ENCODE measurements at regions not wholly inside any gene's neighbourhood (a gene's known extent, or its start where the extent isn't known, plus 50 kb on each side); places are given as distances from the start of the nearest gene placed in this dataset.
"Not testable (repeated sequence)": the region's sequence is repeated elsewhere in the genome, so short reads cannot be mapped to it uniquely, and the experiment has no call there.

- in situ Hi-C loops (cut with MboI; ENCODE audit: low sequenced_read_pairs) = no loop called here
These were observed 1358.5 kb upstream of the CITED2 start for GRCh38 chr6:140732991-140733390.

DNA sequence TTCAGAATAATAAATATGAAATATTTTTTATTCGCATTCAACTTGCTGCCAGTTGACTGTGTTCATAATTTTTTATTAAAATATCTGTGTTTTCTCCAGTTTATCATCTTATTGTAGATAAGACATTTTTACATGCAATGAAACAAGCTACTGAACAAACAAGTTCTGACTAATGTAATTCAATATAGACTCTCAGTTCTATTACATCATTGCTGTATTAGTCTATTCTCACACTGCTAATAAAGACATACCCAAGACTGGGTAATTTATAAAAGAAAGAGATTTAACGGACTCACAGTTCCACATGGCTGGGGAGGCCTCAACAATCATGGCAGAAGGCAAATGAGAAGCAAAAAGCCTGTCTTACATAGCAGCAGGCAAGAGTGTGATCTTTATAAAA is 1357.7 kb upstream of the CITED2 start:
- in situ Hi-C loops (cut with MboI; ENCODE audit: low sequenced_read_pairs) = no loop called here

DNA sequence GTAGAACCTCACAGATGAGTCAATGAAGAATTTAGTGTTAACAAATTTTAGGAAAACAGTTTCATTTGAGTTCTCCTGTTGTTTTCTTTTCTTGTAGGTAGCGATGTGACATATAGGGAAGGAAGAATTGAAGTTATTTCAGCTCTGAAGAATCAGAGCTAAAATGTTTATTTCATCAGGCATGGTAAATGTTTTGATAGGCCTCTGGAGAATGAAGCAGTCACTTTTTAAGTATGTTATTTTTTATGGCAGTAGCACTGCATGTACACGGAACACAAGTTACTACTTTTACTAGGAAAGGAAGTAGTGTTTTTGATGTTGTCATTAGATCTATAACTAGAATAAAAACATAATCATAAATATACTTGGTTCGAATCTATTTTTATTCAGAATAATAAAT is 1357.3 kb upstream of the CITED2 start:
- in situ Hi-C loops (cut with MboI; ENCODE audit: low sequenced_read_pairs) = no loop called here

GRCh38 chr6:140729521-140729920 is 1355.1 kb upstream of the CITED2 start:
- in situ Hi-C loops (cut with MboI; ENCODE audit: low sequenced_read_pairs) = no loop called here

DNA sequence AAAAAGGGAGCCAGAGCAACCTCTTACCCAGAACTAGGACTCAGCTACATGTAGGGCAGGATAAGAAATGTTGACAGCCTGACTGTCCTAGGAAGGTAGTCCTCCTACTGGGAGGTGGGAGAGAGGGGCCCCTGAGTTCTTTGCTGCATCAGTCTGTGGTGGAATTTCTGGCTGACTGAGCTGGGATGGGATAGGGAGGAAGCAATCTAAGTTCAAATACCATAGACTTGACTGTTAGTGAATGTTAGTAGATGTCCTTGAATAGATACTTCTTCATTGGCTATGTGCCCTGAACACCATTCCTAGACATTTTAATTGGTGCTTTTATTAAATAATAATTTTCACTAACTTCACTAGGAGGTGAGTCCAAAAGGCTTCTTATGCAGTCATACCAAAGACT is 1343.6 kb upstream of the CITED2 start:
- in situ Hi-C loops (cut with MboI; ENCODE audit: low sequenced_read_pairs) = no loop called here

- in situ Hi-C loops (cut with MboI; ENCODE audit: low sequenced_read_pairs) = no loop called here
These were observed 1339.0 kb upstream of the CITED2 start for GRCh38 chr6:140713495-140713894.

GRCh38 chr6:140711019-140711613 is 1336.7 kb upstream of the CITED2 start:
- in situ Hi-C loops (cut with MboI; ENCODE audit: low sequenced_read_pairs) = no loop called here

GRCh38 chr6:140708441-140708840 is 1334.0 kb upstream of the CITED2 start:
- in situ Hi-C loops (cut with MboI; ENCODE audit: low sequenced_read_pairs) = no loop called here

- in situ Hi-C loops (cut with MboI; ENCODE audit: low sequenced_read_pairs) = not testable (repeated sequence)
These were observed 1329.6 kb upstream of the CITED2 start for GRCh38 chr6:140704008-140704407.

DNA sequence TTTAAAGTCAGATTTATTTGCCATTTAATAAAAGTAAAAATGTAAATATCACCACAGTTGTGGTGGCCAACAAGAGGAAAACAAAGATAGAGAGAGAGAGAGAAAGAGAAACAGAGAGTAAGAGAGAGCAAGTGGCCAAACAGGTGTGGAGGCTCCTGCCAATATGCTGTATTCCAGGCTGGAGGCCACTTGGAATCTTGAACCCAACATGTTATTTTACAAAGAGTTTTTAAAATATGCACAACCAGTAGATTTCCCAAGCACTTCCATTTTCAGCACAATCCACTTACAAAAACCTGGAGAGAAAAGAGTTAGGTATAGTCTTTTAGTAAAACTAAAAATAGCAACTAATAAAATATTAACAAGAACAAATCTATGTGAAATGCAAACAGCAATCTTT is 1323.1 kb upstream of the CITED2 start:
- in situ Hi-C loops (cut with MboI; ENCODE audit: low sequenced_read_pairs) = no loop called here

DNA sequence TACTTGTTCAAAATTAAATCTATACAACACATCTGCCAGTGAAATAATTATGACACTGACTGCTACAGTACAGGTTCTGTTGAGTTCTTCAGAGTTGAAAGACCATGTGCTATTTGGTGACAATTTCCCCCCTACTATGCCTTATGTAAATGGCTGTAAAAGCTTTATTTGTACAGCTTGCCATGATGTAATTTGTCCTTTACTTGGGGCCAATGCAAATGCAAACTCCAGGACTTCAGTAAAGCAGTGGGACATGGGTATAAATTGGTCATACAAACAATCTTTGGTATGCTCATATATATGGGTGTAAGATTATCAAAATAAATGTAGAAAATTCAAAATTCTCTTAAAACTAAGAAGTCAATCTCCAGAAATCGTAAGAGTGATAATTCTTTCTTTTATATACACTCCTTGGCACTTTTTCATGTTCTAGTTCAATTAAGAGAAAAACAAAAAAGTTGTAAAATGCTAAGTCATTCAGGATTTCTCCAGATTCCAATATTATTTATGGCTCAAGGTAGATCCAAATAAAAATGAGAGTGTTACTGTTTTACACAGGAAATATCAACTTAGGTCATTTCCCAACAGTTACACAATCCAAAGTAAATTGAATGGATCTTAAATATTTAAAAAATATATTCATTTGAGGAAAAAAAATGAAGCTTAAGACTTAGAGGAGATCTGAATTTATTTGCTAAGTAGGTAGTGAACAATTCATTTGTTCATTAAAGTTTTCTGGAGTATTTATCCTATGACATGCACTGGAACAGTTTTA is 1310.5 kb upstream of the CITED2 start:
- in situ Hi-C loops (cut with MboI; ENCODE audit: low sequenced_read_pairs) = no loop called here

DNA sequence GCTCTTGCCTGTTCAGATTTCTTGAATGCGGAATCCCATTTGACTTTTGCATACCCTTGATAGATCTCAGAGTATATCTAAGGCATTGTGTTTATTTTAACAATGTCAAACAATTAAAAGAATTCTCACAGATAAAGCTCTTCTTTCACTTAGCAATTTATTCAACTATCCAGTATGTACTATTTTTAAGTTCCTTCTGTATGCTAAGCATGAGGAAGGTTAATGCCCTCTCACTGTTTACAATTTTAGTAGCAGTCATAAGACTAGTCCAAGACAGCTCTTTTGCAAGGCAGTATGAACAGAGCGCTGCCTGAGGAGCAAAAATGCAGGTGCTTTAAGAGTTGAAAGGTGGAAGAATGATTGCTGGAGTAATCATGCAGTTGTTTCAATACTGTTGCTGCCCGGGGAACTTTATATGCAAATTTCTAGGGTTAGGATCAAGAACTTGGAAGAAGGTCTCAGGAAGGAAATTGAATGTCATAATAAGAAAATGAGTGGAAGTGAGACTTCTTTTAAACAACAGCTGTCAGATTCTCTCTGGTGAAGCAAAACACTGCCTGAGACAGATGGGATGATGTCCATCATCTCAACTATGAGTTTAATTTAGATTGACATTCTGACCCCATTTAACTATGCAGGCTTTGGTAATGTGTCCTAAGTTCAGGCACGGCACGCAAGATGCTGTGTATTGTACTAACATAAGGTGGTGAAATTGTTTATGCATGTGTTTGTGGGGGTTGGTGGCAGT is 1303.5 kb upstream of the CITED2 start:
- in situ Hi-C loops (cut with MboI; ENCODE audit: low sequenced_read_pairs) = no loop called here

DNA sequence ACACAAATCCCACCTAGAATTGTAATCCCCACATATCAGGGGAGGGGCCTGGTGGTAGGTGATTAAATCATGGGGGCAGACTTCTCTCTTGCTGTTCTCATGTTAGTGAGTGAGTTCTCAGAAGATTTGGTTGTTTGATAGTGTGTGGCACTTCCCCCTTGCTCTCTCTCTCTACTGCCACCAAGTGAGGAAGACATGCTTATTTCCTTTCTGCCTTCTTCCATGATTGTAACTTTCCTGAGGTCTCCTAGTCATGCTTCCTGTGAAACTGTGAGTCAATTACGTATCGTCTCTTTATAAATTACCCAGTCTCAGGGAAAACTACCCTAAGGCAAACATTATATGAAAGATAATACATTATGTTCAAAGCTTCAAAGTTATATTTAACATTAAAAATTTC is 1297.5 kb upstream of the CITED2 start:
- in situ Hi-C loops (cut with MboI; ENCODE audit: low sequenced_read_pairs) = no loop called here

GRCh38 chr6:140670021-140670420 is 1295.6 kb upstream of the CITED2 start:
- in situ Hi-C loops (cut with MboI; ENCODE audit: low sequenced_read_pairs) = no loop called here

- in situ Hi-C loops (cut with MboI; ENCODE audit: low sequenced_read_pairs) = no loop called here
These were observed 1294.9 kb upstream of the CITED2 start for GRCh38 chr6:140669321-140669720.

- in situ Hi-C loops (cut with MboI; ENCODE audit: low sequenced_read_pairs) = no loop called here
These were observed 1289.3 kb upstream of the CITED2 start for GRCh38 chr6:140663772-140664171.

DNA sequence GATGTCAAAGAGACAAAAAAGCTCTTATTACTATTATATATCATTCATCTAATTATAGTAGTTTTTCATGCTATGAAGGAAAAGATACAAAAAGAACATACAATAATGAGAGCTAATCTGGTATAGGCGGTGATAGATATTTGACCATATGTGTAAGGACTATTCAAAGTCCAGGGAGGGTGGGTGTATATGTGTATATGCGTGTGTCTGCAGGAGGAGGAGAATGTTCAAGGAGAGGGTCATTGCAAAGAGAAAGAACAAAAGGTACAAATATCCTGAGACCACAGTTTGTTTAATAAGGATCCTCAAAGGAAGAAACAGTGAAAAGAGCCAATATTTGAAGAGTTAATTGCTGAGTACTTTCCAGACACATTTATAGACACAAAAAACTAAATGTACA is 1288.6 kb upstream of the CITED2 start:
- in situ Hi-C loops (cut with MboI; ENCODE audit: low sequenced_read_pairs) = no loop called here

- in situ Hi-C loops (cut with MboI; ENCODE audit: low sequenced_read_pairs) = no loop called here
These were observed 1287.2 kb upstream of the CITED2 start for GRCh38 chr6:140661691-140662090.

DNA sequence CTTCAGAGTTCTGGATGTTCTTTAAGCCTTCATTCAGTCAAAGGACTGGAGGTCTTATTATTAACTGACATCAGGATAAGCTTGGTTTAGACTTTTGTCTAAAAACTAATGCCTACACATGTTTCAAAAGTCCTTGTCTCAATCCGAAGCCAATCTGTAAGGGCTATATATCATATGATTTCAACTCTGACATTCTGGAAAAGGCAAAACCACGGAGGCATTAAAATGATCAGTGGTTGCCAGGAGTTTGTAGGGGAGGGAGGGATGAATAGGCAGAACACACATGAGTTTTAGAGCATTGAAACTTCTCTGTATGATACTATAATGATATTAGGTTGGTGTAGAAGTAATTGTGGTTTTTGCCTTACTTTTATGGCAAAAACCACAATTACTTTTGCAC is 1285.8 kb upstream of the CITED2 start:
- in situ Hi-C loops (cut with MboI; ENCODE audit: low sequenced_read_pairs) = no loop called here

GRCh38 chr6:140653972-140654371 is 1279.5 kb upstream of the CITED2 start:
- in situ Hi-C loops (cut with MboI; ENCODE audit: low sequenced_read_pairs) = no loop called here

GRCh38 chr6:140653506-140653905 is 1279.1 kb upstream of the CITED2 start:
- in situ Hi-C loops (cut with MboI; ENCODE audit: low sequenced_read_pairs) = no loop called here

DNA sequence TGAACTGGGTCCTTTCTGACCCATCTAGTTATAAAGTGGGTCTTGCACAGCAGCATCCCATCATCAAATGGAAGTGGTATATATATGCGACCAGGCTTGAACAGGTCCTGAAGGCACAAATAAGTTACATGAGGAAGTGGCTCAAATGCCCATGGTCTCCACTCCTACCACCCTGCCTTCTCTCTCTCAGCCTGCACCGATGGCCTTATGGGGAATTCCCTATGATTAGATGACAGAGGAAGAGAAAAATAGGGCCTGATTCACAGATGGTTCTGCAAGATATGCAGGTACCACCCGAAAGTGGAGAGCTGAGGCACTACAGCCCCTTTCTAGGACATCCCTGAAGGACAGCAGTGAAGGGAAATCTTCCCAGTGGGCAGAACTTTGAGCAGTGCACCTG is 1275.1 kb upstream of the CITED2 start:
- in situ Hi-C loops (cut with MboI; ENCODE audit: low sequenced_read_pairs) = not testable (repeated sequence)
